GM12864 (cell line): ENCODE measurements at regions not wholly inside any gene's neighbourhood (a gene's known extent, or its start where the extent isn't known, plus 50 kb on each side); places are given as distances from the start of the nearest gene placed in this dataset.
"Not testable (repeated sequence)": the region's sequence is repeated elsewhere in the genome, so short reads cannot be mapped to it uniquely, and the experiment has no call there.

Source experiments
- DNase-seq: peaks from one replicate; pipeline ENCODE4 v3.0.0-alpha.2; 2011; ENCODE audit warnings: low read depth
- H3K4me3 ChIP-seq: 2 replicates; pipeline ENCODE4 v1.5.1; 2011; ENCODE audit warnings: mild to moderate bottlenecking, low read depth, low read length, control low read depth
- TF ChIP-seq, protein P1 (sequence below): IDR thresholded peaks from 2 replicates; pipeline ENCODE4 v1.5.1; 2011; ENCODE audit warnings: low read depth, mild to moderate bottlenecking, moderate library complexity, low read length, control low read depth, inconsistent platforms; ENCODE audit errors: missing control alignments

DNA sequence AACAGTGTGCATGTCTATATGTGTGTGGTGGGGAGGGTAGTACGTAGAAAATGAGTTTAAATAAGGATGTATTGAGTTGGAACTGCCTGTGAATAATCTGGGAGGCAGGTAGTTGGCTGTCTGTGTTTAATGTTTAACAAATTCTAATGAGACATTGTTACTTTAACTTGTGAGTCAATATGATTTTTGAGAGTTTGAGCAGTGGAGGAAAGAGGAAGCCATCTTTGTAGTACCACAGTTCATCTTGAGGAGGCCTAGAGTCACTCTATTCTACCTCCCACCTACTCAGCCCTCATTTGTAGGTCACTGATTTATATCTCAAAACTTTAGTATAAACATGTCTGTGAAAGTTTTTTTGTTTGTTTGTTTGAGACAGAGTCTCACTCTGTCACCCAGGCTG, 129.9 kb upstream of the ITGB1 start:
- H3K4me3 ChIP-seq = no peak overlapping the region
- no peak for DNase-seq
- TF ChIP-seq, protein P1, sequence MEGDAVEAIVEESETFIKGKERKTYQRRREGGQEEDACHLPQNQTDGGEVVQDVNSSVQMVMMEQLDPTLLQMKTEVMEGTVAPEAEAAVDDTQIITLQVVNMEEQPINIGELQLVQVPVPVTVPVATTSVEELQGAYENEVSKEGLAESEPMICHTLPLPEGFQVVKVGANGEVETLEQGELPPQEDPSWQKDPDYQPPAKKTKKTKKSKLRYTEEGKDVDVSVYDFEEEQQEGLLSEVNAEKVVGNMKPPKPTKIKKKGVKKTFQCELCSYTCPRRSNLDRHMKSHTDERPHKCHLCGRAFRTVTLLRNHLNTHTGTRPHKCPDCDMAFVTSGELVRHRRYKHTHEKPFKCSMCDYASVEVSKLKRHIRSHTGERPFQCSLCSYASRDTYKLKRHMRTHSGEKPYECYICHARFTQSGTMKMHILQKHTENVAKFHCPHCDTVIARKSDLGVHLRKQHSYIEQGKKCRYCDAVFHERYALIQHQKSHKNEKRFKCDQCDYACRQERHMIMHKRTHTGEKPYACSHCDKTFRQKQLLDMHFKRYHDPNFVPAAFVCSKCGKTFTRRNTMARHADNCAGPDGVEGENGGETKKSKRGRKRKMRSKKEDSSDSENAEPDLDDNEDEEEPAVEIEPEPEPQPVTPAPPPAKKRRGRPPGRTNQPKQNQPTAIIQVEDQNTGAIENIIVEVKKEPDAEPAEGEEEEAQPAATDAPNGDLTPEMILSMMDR = no peak

DNA sequence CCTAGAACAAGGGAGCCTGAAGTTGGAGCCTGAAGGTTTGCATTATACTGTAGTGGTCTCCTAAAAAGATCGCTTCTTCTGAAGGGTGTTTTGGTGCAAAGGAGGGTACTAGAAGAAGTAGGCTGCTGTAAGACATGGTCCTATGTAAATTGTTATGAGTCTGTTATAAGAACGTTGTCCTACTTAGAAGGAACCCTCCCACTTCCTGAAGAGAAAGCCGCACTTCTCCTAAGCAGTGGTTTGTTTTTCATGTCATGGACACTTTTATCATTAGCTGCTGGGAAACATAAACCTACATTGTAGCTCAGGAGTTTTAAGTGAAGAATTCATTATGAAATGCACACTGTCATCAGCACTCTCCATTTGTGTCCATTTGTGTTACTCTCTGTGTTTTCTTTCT, 129.1 kb upstream of the ITGB1 start:
- TF ChIP-seq, protein P1 = no peak
- DNase-seq = no peak
- H3K4me3 ChIP-seq = no peak overlapping the region

DNA sequence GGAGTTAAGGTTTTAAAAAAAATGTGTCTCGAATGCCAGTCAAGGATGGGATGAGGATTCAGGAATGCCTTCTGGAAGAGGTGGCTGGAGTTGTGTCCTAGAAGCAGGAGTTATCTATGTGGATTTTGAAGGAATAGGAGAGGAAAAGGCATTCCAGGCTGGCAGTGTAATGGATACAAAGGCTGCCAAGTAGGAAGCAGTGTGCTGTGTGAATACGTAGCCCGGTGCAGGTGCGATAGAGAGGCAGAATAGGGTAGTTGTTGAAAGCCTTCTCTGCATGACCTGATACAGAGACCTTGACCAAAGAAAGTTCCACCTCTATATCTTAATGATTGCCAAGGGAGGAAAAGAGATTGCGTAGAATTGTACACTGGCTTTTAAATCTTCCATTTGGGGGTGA, 128.1 kb upstream of the ITGB1 start:
- H3K4me3 ChIP-seq = no peak overlapping the region
- TF ChIP-seq, protein P1 = no peak
- no peak for DNase-seq

DNA sequence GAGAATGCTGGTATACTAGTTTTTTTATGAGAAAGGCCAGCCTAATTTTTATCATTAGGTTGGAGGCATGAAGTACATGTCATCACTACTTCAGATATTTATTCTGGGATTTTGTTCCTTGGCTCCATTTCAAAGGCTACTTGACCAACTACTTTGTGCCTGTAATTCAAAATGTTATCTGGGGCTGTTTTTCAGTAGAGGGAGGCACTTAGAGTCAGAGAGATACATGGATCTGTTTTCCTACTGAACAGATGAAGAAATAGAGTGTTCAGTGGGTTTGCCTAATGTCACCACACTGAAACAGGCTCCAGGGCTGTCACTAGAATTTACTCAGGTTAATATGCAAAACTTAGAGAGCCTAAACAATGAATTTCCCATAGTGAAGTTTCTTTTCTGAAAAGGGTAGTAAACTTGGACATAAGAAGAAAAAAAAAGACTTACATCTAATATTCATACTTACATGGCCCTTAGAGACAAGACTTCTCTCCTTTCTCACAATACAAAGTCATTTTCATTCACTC, 127.3 kb upstream of the ITGB1 start:
- TF ChIP-seq, protein P1 = no peak
- H3K4me3 ChIP-seq = no peak overlapping the region
- no peak for DNase-seq

DNA sequence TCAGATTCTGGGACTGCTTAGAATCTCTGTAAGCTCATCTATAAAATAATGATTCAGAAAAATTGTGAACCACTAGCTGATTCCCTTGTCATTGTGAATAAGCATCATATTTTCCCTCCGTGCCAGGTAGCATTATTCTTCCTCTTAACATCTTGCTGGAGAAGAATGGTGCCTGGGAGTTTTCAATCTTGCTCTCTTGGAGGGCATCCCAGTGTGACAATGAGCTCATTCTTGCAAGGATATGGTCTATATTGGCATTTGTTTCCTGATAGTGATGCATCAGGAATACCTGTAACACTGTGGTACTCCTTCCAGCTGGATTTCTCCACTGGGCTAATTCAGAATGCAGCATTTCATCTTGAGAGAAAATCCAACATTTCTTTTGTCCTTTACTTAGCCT, 126.4 kb upstream of the ITGB1 start:
- DNase-seq = no peak
- no peak overlapping the region for H3K4me3 ChIP-seq
- TF ChIP-seq, protein P1 = no peak

DNA sequence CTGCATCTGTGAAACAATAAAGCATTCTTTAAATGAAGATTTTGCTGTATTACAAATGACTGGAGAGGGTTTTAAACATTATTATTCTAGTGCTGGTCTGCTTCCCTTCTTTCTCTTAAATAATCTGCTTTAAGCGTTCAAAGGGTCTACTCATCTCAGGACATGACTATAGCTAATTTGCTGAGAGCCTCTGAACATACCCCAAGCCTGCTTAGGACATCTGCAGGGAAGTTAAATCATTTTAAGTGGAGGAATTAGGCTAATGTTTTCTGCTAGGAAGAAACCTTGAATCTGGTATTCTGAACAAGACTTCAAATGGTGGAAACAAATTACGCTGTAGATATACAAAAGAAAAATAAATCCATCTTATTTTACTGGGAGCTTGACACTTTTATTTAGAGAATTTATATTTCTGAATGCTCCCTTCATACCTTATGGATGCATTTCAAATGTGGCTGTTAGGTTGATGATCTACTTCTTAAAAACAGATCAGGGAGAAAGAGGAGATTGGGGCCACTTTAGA, 124.4 kb upstream of the ITGB1 start:
- TF ChIP-seq, protein P1 = no peak
- no peak overlapping the region for H3K4me3 ChIP-seq
- DNase-seq = no peak

DNA sequence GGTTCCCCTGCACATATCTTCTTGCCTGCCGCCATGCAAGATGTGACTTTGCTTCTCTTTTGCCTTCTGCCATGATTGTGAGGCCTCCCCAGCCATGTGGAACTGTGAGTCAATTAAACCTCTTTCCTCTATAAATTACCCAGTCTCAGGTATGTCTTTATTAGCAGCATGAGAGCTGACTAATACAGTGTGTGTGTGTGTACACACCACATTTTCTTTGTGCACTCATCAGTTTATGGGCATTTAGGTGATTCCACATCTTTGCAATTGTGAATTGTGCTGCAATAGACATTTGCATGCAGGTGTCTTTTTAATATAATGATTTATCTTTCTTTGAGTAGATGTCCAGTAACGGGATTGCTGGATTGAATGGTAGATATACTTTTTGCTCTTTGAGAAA, 122.4 kb upstream of the ITGB1 start:
- H3K4me3 ChIP-seq, DNase-seq: not testable (repeated sequence)
